ENCODE measurements at regions not wholly inside any gene's neighbourhood (a gene's known extent, or its start where the extent isn't known, plus 50 kb on each side); places are given as distances from the start of the nearest gene placed in this dataset.

DNA sequence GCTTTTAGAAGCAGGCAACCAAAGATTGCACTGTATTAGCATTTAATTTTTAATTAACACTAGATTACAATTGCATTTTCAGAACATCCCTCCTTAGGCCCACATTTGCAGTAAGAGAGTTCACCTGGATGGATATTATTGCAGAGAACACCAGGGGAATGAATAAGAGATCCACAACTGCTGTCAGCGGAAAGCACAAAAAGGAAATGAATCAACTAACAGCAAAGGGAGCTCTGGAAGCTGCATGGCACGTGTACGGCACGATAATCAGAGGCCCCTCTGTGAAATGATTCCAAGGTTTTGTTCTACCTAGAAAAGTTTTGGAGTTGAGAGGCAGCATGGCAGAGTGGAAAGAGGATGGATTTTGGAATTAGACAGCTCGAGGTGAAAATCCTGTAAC is 361.2 kb upstream of the C9orf72 start:
- no peaks in the 10 kb centered on the region for H3K79me2 ChIP-seq (ENCODE audit: control insufficient read depth, insufficient read depth, low read length)
- intact Hi-C loops (cut with micrococcal nuclease): no loop called here
- no peak overlapping the region for H3K27ac ChIP-seq (ENCODE audit: insufficient read depth, low read depth, low read length)
- dilution Hi-C loops (cut with MboI; ENCODE audit: extremely low pct_ligation_motif_present, low sequenced_read_pairs): no loop called here
- H3K9ac ChIP-seq (replicated peaks; ENCODE audit: extremely low read depth, insufficient read depth, low read length): no peak overlapping the region
- H3K4me3 ChIP-seq (replicated peaks in 1 of 3; ENCODE audit: insufficient read depth in 1 of 3, low read depth in 1 of 3, low read length in 3 of 3): no peak overlapping the region
- H3K27me3 ChIP-seq (ENCODE audit: control insufficient read depth in 2 of 2, insufficient read depth in 2 of 2, low read length in 2 of 2): no peaks in the 10 kb centered on the region
- DNase-seq (ENCODE audit: low read depth, low spot score): no peak
- H3K9me3 ChIP-seq (replicated peaks; ENCODE audit: control insufficient read depth, insufficient read depth, low read length): no peaks in the 10 kb centered on the region
- TF ChIP-seq MYC (IDR thresholded peaks at IDR 0.05; ENCODE audit: low read depth, low read length): no peak
- TF ChIP-seq POLR2AphosphoS5 (IDR thresholded peaks at IDR 0.05; ENCODE audit: insufficient read depth, low read depth, low read length): no peak
- TF ChIP-seq GATA2 (IDR thresholded peaks at IDR 0.05; ENCODE audit: insufficient read depth, insufficient read length, low read depth, low read length): no peak
- TF ChIP-seq, protein P1, sequence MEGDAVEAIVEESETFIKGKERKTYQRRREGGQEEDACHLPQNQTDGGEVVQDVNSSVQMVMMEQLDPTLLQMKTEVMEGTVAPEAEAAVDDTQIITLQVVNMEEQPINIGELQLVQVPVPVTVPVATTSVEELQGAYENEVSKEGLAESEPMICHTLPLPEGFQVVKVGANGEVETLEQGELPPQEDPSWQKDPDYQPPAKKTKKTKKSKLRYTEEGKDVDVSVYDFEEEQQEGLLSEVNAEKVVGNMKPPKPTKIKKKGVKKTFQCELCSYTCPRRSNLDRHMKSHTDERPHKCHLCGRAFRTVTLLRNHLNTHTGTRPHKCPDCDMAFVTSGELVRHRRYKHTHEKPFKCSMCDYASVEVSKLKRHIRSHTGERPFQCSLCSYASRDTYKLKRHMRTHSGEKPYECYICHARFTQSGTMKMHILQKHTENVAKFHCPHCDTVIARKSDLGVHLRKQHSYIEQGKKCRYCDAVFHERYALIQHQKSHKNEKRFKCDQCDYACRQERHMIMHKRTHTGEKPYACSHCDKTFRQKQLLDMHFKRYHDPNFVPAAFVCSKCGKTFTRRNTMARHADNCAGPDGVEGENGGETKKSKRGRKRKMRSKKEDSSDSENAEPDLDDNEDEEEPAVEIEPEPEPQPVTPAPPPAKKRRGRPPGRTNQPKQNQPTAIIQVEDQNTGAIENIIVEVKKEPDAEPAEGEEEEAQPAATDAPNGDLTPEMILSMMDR (IDR thresholded peaks at IDR 0.05; ENCODE audit: extremely low read depth in 1 of 2, insufficient read depth in 1 of 2, low read depth in 1 of 2, low read length in 2 of 2): no peak
- no peak for TF ChIP-seq JUN (IDR thresholded peaks at IDR 0.05; ENCODE audit: borderline replicate concordance, insufficient read depth, insufficient read length, low read depth)
- TF ChIP-seq POLR2A (IDR thresholded peaks at IDR 0.05; ENCODE audit: low read depth, low read length): no peak
- TF ChIP-seq FOS (IDR thresholded peaks at IDR 0.05; ENCODE audit: borderline replicate concordance, insufficient read depth, low read length): no peak
- TF ChIP-seq EZH2 (IDR thresholded peaks at IDR 0.05; ENCODE audit: borderline replicate concordance, low read depth, low read length, severe bottlenecking): no peak
- TF ChIP-seq, protein P2, sequence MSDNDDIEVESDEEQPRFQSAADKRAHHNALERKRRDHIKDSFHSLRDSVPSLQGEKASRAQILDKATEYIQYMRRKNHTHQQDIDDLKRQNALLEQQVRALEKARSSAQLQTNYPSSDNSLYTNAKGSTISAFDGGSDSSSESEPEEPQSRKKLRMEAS (IDR thresholded peaks at IDR 0.05; ENCODE audit: insufficient read depth, insufficient read length): no peak
- H3K36me3 ChIP-seq (ENCODE audit: control insufficient read depth in 2 of 2, extremely low read depth in 1 of 2, insufficient read depth in 2 of 2, low read length in 2 of 2): no peaks in the 10 kb centered on the region
- no peaks in the 10 kb centered on the region for H3K4me1 ChIP-seq (ENCODE audit: control insufficient read depth, extremely low read depth, insufficient read depth, low read length)
- no peak for FAIRE-seq
- no peaks in the 10 kb centered on the region for H3K9me1 ChIP-seq (replicated peaks; ENCODE audit: control insufficient read depth, extremely low read depth, insufficient read depth, low read length)
- ChIA-PET CTCF (no interaction called here), POLR2A (no interaction called here)
- H2AFZ ChIP-seq (ENCODE audit: low read depth, low read length): no peak overlapping the region
- no peak overlapping the region for H3K4me2 ChIP-seq (ENCODE audit: insufficient read depth, low read length)
- BruUV-seq (replicated peaks): no TSS peak
- no peaks in the 10 kb centered on the region for H4K20me1 ChIP-seq (replicated peaks; ENCODE audit: control insufficient read depth, extremely low read depth, insufficient read depth, low read length)
